Chondrocyte (in vitro differentiated cells): ENCODE measurements at regions not wholly inside any gene's neighbourhood (a gene's known extent, or its start where the extent isn't known, plus 50 kb on each side); places are given as distances from the start of the nearest gene placed in this dataset.

ENCODE experiments used
- DNase-seq: peaks from one replicate; pipeline ENCODE4 v3.0.0; 2021; ENCODE audit warnings: mixed read lengths, low spot score
- H3K27ac Mint-ChIP-seq: one replicate; pipeline ENCODE4 v1.8.0; 2021; ENCODE audit warnings: mild to moderate bottlenecking, moderate library complexity, mixed read lengths; ENCODE audit not compliant: unreplicated experiment
- H3K27me3 Mint-ChIP-seq: 2 replicates; pipeline ENCODE4 v1.8.0; 2021; ENCODE audit warnings: low read depth, mixed read lengths
- H3K36me3 Mint-ChIP-seq: 2 replicates; pipeline ENCODE4 v1.8.0; 2021; ENCODE audit warnings: low read depth, mixed read lengths
- H3K4me1 Mint-ChIP-seq: 2 replicates; pipeline ENCODE4 v1.8.0; 2021; ENCODE audit warnings: low read depth, mild to moderate bottlenecking, mixed read lengths
- H3K4me3 Mint-ChIP-seq: one replicate; pipeline ENCODE4 v1.8.0; 2021; ENCODE audit warnings: mild to moderate bottlenecking, moderate library complexity, mixed read lengths; ENCODE audit not compliant: unreplicated experiment
- H3K9me3 Mint-ChIP-seq: 2 replicates; pipeline ENCODE4 v1.8.0; 2021; ENCODE audit warnings: low read depth, mixed read lengths
- CTCF ChIP-seq: fragments of 200-600 bp; sonication (generic); IDR thresholded peaks from 2 replicates; pipeline ENCODE4 v1.5.0; 2021; ENCODE audit warnings: antibody characterized with exemption, mild to moderate bottlenecking, moderate library complexity

- Mint-ChIP-seq H3K27ac (no peak overlapping the region), H3K4me1 (no peaks in the 10 kb centered on the region), H3K36me3 (no peaks in the 10 kb centered on the region), H3K9me3 (peaks cover 7% of the 10 kb centered on the region), H3K27me3 (no peaks in the 10 kb centered on the region), H3K4me3 (no peak overlapping the region)
- no peak for DNase-seq
- no peak for TF ChIP-seq CTCF
These were observed 100.3 kb upstream of the CHL1 start for GRCh38 chr3:96259-96658.

- Mint-ChIP-seq H3K4me1 (no peaks in the 10 kb centered on the region), H3K36me3 (no peaks in the 10 kb centered on the region), H3K4me3 (no peak overlapping the region), H3K27ac (no peak overlapping the region), H3K9me3 (peaks cover 6% of the 10 kb centered on the region), H3K27me3 (no peaks in the 10 kb centered on the region)
- TF ChIP-seq CTCF = no peak
- no peak for DNase-seq
These were observed 98.9 kb upstream of the CHL1 start for GRCh38 chr3:97417-98258.

- peaks cover 6% of the 10 kb centered on the region for H3K9me3 Mint-ChIP-seq
- no peak overlapping the region for H3K4me3 Mint-ChIP-seq
- H3K36me3 Mint-ChIP-seq = no peaks in the 10 kb centered on the region
- H3K27ac Mint-ChIP-seq = no peak overlapping the region
- no peaks in the 10 kb centered on the region for H3K27me3 Mint-ChIP-seq
- TF ChIP-seq CTCF = no peak
- no peak for DNase-seq
- no peaks in the 10 kb centered on the region for H3K4me1 Mint-ChIP-seq
These were observed 98.3 kb upstream of the CHL1 start for GRCh38 chr3:98259-98654.

GRCh38 chr3:99506-99905, 97.1 kb upstream of the CHL1 start:
- no peaks in the 10 kb centered on the region for H3K36me3 Mint-ChIP-seq
- DNase-seq = no peak
- H3K27me3 Mint-ChIP-seq = no peaks in the 10 kb centered on the region
- TF ChIP-seq CTCF = no peak
- no peak overlapping the region for H3K27ac Mint-ChIP-seq
- peaks cover 6% of the 10 kb centered on the region for H3K9me3 Mint-ChIP-seq
- no peak overlapping the region for H3K4me3 Mint-ChIP-seq
- H3K4me1 Mint-ChIP-seq = no peaks in the 10 kb centered on the region

GRCh38 chr3:102484-102883, 94.1 kb upstream of the CHL1 start:
- Mint-ChIP-seq H3K4me3 (no peak overlapping the region), H3K27ac (no peak overlapping the region), H3K4me1 (no peaks in the 10 kb centered on the region), H3K27me3 (no peaks in the 10 kb centered on the region), H3K9me3 (no peaks in the 10 kb centered on the region), H3K36me3 (no peaks in the 10 kb centered on the region)
- DNase-seq = no peak
- TF ChIP-seq CTCF = no peak
